ENCODE measurements at regions not wholly inside any gene's neighbourhood (a gene's known extent, or its start where the extent isn't known, plus 50 kb on each side); places are given as distances from the start of the nearest gene placed in this dataset.

DNA sequence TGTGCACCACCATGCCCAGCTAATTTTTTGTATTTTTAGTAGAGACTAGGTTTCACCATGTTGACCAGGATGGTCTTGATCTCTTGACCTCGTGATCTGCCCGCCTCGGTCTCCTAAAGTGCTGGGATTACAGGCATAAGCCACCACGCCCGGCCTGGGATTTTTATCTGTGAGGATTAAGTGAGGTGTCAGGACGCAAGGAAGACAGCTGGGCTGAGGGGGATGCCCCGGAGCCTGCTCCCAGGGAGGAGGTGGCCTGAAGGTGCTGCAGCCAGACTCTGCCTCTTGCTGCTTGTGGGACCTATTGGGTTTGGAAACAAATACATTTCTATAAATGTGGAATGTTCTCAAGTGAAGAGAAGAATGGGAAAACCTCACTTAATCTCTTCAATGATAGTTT lies 131.6 kb downstream of the OLFM4 start:
- no peak overlapping the region for H3K4me3 ChIP-seq (ENCODE audit: low read depth, low read length)
- TF ChIP-seq, protein P1, sequence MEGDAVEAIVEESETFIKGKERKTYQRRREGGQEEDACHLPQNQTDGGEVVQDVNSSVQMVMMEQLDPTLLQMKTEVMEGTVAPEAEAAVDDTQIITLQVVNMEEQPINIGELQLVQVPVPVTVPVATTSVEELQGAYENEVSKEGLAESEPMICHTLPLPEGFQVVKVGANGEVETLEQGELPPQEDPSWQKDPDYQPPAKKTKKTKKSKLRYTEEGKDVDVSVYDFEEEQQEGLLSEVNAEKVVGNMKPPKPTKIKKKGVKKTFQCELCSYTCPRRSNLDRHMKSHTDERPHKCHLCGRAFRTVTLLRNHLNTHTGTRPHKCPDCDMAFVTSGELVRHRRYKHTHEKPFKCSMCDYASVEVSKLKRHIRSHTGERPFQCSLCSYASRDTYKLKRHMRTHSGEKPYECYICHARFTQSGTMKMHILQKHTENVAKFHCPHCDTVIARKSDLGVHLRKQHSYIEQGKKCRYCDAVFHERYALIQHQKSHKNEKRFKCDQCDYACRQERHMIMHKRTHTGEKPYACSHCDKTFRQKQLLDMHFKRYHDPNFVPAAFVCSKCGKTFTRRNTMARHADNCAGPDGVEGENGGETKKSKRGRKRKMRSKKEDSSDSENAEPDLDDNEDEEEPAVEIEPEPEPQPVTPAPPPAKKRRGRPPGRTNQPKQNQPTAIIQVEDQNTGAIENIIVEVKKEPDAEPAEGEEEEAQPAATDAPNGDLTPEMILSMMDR (IDR thresholded peaks at IDR 0.05; ENCODE audit: low read depth, low read length, missing control alignments), result no peak
- no peak for DNase-seq (ENCODE audit: low read depth)

DNA sequence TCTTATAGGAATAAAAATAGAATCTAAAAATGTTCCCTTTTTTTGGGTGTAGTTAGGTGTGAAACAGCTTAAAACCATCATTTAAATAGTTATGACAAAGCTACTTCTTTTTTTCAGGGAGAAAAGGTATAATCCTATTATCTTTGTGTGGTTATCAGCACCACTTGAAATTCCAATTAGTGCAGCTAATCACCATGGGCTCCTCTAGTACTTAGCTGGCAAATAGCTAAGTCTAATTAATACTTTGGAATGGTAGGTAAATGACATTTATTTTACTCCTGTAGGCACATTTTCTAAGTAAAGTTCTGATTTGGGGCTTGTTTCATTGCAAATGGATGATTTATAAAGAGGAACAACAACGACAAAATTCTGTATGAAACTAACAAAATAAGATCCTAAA lies 132.6 kb downstream of the OLFM4 start:
- TF ChIP-seq, protein P1 (IDR thresholded peaks at IDR 0.05; ENCODE audit: low read depth, low read length, missing control alignments), result no peak
- DNase-seq (ENCODE audit: low read depth), result no peak
- H3K4me3 ChIP-seq (ENCODE audit: low read depth, low read length), result no peak overlapping the region

DNA sequence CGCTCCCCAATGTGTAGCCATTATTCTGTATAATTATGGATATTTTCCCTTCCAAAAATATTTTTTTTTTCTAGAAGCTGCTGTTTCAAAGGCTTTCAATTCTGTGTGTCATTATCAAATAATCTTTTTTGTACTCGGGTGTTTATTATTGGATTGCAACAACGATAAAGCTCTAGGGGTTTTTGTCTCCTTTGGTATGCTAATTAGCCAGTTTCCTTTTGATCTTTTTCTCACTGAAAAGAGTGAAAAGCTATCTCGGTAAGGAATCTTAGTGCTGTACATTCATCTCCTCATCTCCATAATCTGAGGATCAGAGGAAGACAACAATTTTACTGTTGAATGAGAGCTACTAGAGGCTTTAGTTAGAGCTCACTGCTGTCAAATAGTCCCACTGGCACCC lies 136.6 kb downstream of the OLFM4 start:
- no peak for DNase-seq (ENCODE audit: low read depth)
- TF ChIP-seq, protein P1 (IDR thresholded peaks at IDR 0.05; ENCODE audit: low read depth, low read length, missing control alignments), result no peak
- H3K4me3 ChIP-seq (ENCODE audit: low read depth, low read length), result no peak overlapping the region

DNA sequence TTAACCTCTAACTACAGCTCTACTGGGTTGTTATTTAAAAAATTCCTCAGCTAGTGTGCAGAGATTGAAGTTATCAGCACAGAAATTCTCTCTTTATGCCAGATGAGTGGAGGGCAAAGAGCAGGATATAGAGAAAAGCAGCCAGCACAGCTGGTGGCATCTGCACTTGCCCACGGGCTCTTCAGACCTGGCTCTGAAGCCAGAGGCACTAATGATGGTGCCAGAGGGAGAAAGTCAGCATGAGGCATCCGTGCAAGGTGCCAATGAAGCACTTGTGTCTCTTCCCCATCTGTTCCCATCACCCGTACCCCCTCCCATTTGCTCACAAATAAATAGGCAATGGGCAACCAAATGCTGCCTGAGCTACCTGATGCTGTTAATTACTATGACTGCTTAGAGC lies 138.9 kb downstream of the OLFM4 start:
- DNase-seq (ENCODE audit: low read depth), result no peak
- H3K4me3 ChIP-seq (ENCODE audit: low read depth, low read length), result no peak overlapping the region
- TF ChIP-seq, protein P1 (IDR thresholded peaks at IDR 0.05; ENCODE audit: low read depth, low read length, missing control alignments), result no peak

DNA sequence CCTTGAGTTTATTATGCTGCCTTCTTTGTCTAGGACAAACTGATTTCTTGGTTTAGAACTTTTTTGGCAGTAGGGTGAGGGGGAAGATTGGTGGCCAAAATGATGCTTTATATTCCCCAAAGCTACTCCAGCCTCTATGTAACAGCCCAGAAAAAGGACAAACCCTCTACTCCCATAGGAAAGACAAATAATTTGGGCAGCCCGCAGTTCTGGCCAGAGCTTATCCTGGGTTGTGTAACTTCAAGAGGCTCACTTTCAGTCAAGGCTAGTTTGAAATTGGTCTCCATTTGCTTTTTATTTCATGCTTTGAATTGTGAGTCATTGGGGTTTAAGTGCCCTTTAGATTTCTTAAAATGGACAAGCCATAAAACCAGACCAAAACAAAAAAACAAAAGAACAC lies 142.3 kb downstream of the OLFM4 start:
- TF ChIP-seq, protein P1 (IDR thresholded peaks at IDR 0.05; ENCODE audit: low read depth, low read length, missing control alignments), result no peak
- H3K4me3 ChIP-seq (ENCODE audit: low read depth, low read length), result no peak overlapping the region
- no peak for DNase-seq (ENCODE audit: low read depth)

DNA sequence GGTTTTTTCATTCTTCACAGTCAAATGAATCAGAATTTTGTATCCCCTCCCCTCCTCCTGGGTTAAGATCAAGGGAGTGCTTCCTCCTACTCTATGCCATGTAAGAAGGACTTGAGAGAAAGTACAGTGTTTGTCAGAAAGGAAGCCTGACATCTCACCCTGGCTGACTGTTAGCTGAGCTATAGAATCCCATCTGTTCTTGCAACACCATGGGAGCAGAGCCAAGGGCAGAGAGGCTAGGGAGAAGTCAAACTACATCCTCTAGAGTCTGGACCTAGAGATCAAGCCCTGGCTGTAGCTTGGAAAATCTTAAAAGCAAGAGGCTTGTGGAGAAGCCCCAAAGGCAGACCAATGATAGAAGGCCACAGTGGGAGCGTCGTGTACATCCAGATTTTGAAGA lies 145.9 kb downstream of the OLFM4 start:
- TF ChIP-seq, protein P1 (IDR thresholded peaks at IDR 0.05; ENCODE audit: low read depth, low read length, missing control alignments), result no peak
- H3K4me3 ChIP-seq (ENCODE audit: low read depth, low read length), result no peak overlapping the region
- no peak for DNase-seq (ENCODE audit: low read depth)

DNA sequence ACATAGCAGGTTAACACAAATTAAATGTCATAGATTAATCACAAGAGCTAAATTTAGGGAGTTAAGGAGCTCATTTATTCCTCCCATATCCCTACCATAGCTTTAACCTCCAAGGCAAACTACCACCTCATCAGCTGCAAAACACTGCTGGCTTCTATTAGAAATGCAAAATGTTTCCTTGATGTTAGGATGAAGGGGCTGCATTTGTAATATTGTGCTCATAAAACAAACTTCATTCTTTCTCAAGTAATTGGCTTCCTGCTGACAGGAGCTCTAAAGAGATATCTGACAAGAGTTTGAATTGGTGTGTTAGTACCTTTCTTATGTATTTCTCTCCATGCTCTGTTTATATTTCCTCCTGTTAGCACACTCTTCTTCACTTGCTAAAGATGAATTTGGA lies 152.1 kb downstream of the OLFM4 start:
- no peak overlapping the region for H3K4me3 ChIP-seq (ENCODE audit: low read depth, low read length)
- TF ChIP-seq, protein P1 (IDR thresholded peaks at IDR 0.05; ENCODE audit: low read depth, low read length, missing control alignments), result no peak
- DNase-seq (ENCODE audit: low read depth), result no peak

All from GM12864 (cell line).